Activated T-helper 1 cell treated with anti-CD3 and anti-CD28 coated beads, Interleukin-12 subunit alpha, Interleukin-12 subunit beta, Interleukin-2, Interleukin-4 antibody, amounts not matched to agents 30 ng/mL and 10 ng/mL and 1 ng/mL, durations not matched to agents 14 hours and 24 hours and 36 hours (primary cell): ENCODE measurements at regions not wholly inside any gene's neighbourhood (a gene's known extent, or its start where the extent isn't known, plus 50 kb on each side); places are given as distances from the start of the nearest gene placed in this dataset.
"Not testable (repeated sequence)": the region's sequence is repeated elsewhere in the genome, so short reads cannot be mapped to it uniquely, and the experiment has no call there.

Experiments used
- DNase-seq: peaks from one replicate; pipeline ENCODE4 v3.0.0; 2021; ENCODE audit warnings: low spot score
- H3K27ac Mint-ChIP-seq: one replicate; pipeline ENCODE4 v1.8.0; 2021; ENCODE audit warnings: mild to moderate bottlenecking, mixed read lengths
- H3K27me3 Mint-ChIP-seq: one replicate; pipeline ENCODE4 v1.8.0; 2022; ENCODE audit warnings: mild to moderate bottlenecking, moderate library complexity, mixed read lengths; ENCODE audit not compliant: insufficient read depth
- H3K36me3 Mint-ChIP-seq: one replicate; pipeline ENCODE4 v1.8.0; 2021; ENCODE audit warnings: low read depth, mixed read lengths
- H3K4me1 Mint-ChIP-seq: one replicate; pipeline ENCODE4 v1.8.0; 2021; ENCODE audit warnings: low read depth, mixed read lengths
- H3K4me3 Mint-ChIP-seq: one replicate; pipeline ENCODE4 v1.8.0; 2021; ENCODE audit warnings: mild to moderate bottlenecking, moderate library complexity, mixed read lengths
- H3K9me3 Mint-ChIP-seq: one replicate; pipeline ENCODE4 v1.8.0; 2021; ENCODE audit warnings: mixed read lengths
- intact Hi-C: fragments of 100-400 bp; cut with micrococcal nuclease; formaldehyde crosslinking; loops from one replicate; pipeline ENCODE4 v1.15.1; 2024

DNA sequence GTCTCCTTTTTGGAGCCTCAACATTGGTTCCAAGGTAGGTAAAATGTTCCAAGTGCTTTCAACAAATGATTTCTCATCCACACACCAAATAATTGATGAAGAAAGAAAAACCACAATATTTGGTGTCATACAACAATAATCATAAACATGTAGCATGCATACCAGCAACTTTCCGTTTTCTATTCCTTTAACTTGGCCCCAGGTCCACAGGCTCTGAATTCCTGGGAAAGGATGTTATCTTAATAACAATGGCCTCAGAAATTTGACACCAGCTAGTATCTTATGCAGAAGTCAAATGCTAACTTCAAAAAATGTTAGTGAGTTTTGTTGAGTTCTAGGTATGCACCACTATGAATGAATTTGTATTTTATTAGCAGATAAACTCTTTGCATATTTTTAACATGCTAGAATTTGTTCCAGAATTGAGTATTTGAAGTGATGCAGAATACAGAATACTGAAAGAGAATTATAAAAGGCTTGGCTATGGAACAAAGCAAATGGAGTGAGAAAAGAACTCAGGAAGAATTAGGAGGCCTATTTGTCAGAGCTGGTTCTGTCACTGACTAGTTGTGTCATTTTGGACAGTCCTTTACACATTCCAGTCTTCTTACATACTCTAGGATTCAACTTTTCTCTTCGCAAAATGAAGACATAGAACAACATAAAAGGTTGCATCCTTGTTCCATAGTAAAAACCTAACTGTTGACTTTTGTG lies 435.3 kb upstream of the TNC start:
- Mint-ChIP-seq H3K36me3 (no peaks in the 10 kb centered on the region), H3K9me3 (peaks cover 8% of the 10 kb centered on the region), H3K27me3 (peaks cover 3% of the 10 kb centered on the region), H3K4me1 (no peaks in the 10 kb centered on the region), H3K27ac (no peak overlapping the region), H3K4me3 (no peak overlapping the region)
- no peak for DNase-seq
- intact Hi-C loops = no loop called here

DNA sequence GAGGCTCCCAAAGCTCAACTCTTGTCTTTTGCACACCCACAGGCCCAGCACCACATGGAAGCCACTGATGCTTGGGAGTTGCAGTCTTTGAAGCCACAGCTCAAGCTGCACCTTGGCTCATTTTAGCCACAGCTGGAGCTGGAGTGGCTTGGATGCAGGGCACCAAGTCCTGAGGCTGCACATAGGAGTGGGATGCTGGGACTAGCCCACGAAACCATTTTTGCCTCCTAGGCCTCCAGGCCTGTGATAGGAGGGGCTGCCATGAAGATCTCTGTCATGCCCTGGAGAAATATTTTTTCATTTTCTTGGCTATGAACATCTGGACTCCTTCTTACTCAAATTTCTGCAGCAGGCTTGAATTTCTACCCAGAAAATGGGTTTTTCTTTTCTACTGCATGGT lies 438.5 kb upstream of the TNC start:
- H3K4me1 Mint-ChIP-seq = no peaks in the 10 kb centered on the region
- H3K27ac Mint-ChIP-seq = no peak overlapping the region
- intact Hi-C loops = no loop called here
- no peak overlapping the region for H3K4me3 Mint-ChIP-seq
- no peaks in the 10 kb centered on the region for H3K36me3 Mint-ChIP-seq
- DNase-seq = no peak
- peaks cover 3% of the 10 kb centered on the region for H3K27me3 Mint-ChIP-seq
- peaks cover 8% of the 10 kb centered on the region for H3K9me3 Mint-ChIP-seq

DNA sequence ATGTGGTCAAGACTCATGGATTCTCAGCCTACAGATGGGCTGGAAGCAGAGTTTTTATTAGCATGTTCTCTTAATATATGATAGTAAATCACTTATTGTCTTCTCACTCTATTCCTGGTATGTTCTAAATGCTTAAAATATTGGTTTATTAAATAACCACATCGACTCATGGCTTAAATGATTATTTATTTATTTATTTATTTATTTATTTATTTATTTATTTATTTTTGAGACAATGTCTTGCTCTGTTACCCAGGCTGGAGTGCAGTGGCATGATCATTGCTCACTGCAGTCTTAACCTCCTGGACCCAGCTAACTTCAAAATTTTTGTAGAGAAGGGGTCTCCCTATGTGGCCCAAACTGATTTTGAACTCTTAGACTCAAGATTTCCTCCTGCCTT lies 457.2 kb upstream of the TNC start:
- H3K4me3 Mint-ChIP-seq = no peak overlapping the region

DNA sequence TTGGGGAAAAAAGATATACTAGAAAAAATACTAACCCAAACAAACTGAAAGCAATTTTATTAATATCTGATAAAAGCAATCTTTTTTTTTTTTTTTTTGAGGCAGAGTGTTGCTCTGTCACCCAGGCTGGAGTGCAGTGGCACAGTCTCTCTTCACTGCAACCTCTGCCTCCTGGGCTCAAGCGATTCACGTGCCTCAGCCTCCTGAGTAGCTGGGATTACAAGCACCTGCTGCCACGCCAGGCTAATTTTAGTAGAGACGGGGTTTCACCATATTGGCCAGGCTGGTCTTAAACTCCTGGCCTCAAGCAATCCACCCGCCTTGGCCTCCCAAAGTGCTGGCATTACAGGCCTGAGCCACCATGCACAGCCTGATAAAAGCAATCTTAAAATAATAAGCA lies 467.5 kb upstream of the TNC start:
- DNase-seq, intact Hi-C loops, H3K4me1 Mint-ChIP-seq, H3K4me3 Mint-ChIP-seq, H3K27ac Mint-ChIP-seq, H3K36me3 Mint-ChIP-seq, H3K9me3 Mint-ChIP-seq, H3K27me3 Mint-ChIP-seq: not testable (repeated sequence)

More for the DNA sequence above, 457.2 kb upstream of the TNC start:
- Mint-ChIP-seq H3K27me3 (no peaks in the 10 kb centered on the region), H3K27ac (no peak overlapping the region), H3K36me3 (no peaks in the 10 kb centered on the region), H3K9me3 (no peaks in the 10 kb centered on the region), H3K4me1 (no peaks in the 10 kb centered on the region)
- DNase-seq = no peak
- intact Hi-C loops = no loop called here

DNA sequence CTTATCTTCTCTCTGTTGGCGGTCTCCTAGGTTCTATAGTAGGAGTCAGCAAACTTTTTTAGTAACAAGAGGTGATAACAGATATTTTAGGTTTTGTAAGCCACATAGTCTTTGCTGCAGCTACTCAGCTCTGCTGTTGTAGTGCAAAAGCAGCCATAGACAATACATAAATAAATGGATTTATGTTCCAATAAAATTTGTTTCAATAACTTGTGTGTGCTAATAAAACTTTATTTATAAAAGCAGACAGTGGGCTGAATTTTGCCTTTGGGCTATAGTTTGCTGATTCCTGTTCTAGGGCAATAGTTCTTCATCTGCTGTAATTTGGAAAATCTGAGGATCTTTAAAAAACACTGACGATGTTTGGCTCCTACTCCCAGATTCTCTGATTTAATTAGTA lies 469.4 kb upstream of the TNC start:
- Mint-ChIP-seq H3K27ac (no peak overlapping the region), H3K36me3 (no peaks in the 10 kb centered on the region), H3K4me3 (no peak overlapping the region), H3K4me1 (no peaks in the 10 kb centered on the region), H3K9me3 (no peaks in the 10 kb centered on the region), H3K27me3 (peaks cover 2% of the 10 kb centered on the region)
- no peak for DNase-seq
- intact Hi-C loops = no loop called here

DNA sequence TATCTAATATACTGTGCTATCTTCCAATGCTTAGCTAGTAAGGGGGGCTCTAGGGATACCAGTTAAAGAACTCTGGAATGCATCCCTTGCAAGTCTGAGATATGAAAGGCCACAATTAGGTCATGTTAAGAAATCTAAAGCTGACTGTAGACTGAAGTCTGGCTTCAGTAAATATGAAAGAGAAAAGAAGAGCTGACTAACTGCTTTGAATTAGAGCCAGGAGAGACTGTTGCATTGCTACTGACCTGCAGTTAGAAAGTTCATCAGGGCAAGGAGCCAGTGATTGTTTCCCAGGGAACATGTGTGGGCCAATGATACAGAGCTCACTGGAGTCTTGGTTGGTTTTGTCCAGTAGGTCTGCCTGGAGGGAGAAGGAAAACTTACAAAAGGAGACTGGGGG lies 472.1 kb upstream of the TNC start:
- Mint-ChIP-seq H3K4me1 (no peaks in the 10 kb centered on the region), H3K27me3 (peaks cover 6% of the 10 kb centered on the region), H3K36me3 (no peaks in the 10 kb centered on the region), H3K27ac (no peak overlapping the region), H3K9me3 (no peaks in the 10 kb centered on the region), H3K4me3 (no peak overlapping the region)
- intact Hi-C loops = no loop called here
- DNase-seq = no peak

DNA sequence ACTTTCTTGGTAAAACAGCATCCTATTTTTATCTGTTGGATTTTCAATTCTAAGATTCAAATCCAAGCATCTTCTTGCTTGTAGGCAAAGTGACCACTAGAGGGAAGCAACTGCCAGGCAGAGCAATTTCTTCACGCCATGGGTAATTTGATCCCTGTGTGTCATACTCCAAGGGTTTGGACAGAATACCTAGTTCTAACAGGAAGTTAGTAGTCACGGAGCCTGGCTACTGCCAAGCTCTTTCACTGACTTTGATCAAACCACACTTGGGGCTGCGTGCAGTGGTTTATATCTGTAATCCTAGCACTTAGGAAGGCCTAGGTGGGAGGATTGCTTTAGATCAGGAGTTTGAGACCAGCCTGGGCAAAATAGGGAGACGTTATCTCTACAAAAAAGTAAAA lies 473.6 kb upstream of the TNC start:
- Mint-ChIP-seq H3K27ac (no peak overlapping the region), H3K4me1 (no peaks in the 10 kb centered on the region), H3K4me3 (no peak overlapping the region), H3K36me3 (no peaks in the 10 kb centered on the region), H3K9me3 (no peaks in the 10 kb centered on the region), H3K27me3 (peaks cover 8% of the 10 kb centered on the region)
- DNase-seq = no peak
- intact Hi-C loops = no loop called here

DNA sequence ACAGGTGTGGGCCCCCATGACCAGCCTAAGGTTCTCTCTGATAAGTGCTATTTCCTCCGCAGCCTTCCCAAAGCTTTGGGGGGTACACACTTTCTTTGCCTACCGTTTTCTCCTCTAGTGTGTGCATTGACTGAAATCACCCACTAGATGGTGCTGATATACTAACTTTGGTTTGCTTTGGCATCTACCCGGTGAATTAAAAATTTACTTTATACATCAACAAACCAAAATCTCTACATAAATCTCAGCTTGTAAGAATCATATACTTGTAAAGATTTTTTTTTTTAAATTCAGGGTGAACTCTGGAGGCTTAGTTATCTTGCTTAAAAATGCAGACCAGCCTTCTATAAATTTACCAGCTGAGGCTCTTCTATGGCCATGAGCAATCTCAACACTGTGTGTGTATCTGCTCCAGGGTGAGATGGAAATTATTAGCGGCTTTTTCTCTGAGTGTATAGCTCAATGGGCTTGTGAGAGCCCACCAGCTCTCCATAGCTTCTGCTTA lies 475.7 kb upstream of the TNC start:
- intact Hi-C loops = loop anchor here (1.0 kb wide), 1 partner anchor 1068 kb away; no protein-coding TSS in a partner anchor
- H3K36me3 Mint-ChIP-seq = no peaks in the 10 kb centered on the region
- DNase-seq = no peak

DNA sequence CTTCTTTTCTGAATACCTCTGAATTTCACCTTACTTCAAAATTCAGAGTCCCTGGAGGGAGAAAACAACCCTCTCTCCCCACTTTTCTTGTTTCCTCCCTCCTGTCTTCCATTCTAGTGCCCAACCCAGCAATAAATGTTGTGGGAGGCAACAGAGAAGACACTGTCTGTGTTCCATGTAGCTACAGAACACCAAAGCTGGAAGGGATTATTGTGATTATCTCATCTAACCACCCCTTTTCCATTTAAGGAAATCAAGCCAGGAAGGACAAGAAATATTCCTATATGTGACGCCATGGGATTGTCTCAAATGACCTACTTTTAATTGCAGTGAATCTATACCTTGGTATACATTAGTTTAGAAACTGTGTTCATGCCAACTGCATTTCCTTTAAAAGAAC lies 476.6 kb upstream of the TNC start:
- H3K27me3 Mint-ChIP-seq = peaks cover 12% of the 10 kb centered on the region
- no peaks in the 10 kb centered on the region for H3K4me1 Mint-ChIP-seq
- no peak for DNase-seq
- no peak overlapping the region for H3K27ac Mint-ChIP-seq
- intact Hi-C loops = no loop called here
- no peaks in the 10 kb centered on the region for H3K9me3 Mint-ChIP-seq
- no peaks in the 10 kb centered on the region for H3K36me3 Mint-ChIP-seq
- no peak overlapping the region for H3K4me3 Mint-ChIP-seq

More for the DNA sequence above, 475.7 kb upstream of the TNC start:
- Mint-ChIP-seq H3K4me3 (no peak overlapping the region), H3K27ac (no peak overlapping the region), H3K9me3 (no peaks in the 10 kb centered on the region), H3K27me3 (peaks cover 12% of the 10 kb centered on the region), H3K4me1 (no peaks in the 10 kb centered on the region)

DNA sequence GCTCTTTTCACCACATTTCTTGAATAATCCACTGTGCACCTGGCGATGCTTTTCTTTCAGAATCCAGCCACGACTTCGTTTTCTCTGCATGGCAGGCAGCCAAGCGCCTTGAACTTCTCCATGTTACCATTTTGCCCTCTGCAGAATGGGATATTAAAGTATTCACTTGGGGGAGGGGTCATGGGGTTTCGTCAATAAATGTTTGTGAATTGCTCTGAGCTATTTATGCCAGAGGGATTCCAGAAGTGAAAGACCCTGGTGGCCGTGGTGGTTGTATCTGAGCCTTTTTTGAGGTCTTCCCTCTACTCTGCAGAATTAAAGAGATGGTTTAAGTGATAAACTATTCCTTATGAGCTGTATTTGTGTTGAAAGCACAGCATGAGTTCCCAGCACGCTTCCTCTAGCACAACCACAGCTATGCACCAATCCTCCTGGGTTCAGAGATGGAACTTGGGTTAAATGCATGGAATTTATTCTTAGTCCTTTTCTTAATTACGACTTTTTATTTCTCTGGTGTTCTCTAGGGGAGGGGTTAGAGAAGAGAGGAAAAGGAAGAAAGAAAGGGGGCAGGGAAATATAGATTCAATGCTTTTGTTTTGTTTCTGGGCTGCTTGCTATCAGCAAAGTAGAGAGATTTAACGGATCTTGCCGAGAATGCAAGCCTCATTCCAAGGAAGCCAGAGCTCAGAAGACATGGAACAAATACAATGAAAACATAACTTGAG lies 478.2 kb upstream of the TNC start:
- no peak for DNase-seq
- Mint-ChIP-seq H3K36me3 (no peaks in the 10 kb centered on the region), H3K4me1 (no peaks in the 10 kb centered on the region), H3K9me3 (no peaks in the 10 kb centered on the region), H3K27ac (no peak overlapping the region), H3K27me3 (peaks cover 12% of the 10 kb centered on the region), H3K4me3 (no peak overlapping the region)
- intact Hi-C loops = no loop called here

DNA sequence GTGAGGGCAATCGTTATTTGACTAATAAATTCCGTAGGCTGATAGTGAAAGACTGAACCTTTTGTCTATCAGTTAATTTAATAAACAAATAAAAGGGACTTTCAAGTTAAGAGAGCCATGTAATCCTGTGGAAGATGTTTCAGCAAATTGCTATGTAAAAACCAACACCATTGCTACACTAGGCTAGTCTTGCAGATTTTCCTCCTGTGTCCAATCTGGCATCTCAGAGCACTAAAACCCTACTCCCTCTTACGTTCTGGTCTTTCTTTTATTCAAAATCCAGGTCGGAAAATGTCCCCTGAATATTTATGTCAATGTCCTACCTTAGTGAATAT lies 478.8 kb upstream of the TNC start:
- Mint-ChIP-seq H3K4me3 (no peak overlapping the region), H3K9me3 (no peaks in the 10 kb centered on the region), H3K27me3 (peaks cover 12% of the 10 kb centered on the region), H3K4me1 (no peaks in the 10 kb centered on the region), H3K27ac (no peak overlapping the region), H3K36me3 (no peaks in the 10 kb centered on the region)
- intact Hi-C loops = no loop called here
- DNase-seq = no peak

DNA sequence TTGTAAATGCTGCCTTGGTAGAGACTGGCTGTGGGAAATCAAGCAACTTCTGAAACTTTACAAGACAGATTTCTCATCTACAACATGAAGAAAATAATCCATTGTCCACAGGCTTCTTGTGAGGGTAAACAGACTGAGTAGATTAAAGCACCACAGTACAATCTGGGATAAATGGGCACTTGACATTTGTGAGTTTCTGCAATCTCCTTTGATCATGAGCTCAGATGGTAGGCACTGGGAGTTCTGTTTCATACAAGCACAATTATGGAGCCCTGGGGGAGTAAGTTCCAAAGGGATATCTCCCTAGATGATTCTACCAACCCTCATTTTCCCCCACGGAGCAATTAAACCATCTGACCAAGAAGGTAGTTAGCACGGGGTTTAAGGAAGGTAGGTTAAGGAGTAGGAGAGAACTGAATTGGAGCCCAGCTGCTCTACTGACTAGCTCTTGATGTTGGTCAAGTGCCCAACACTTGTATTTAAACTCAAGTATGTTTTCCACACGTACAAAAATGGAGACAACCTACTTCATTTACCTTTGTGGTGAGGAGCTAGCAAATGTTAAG lies 479.5 kb upstream of the TNC start:
- Mint-ChIP-seq H3K27me3 (peaks cover 12% of the 10 kb centered on the region), H3K9me3 (no peaks in the 10 kb centered on the region), H3K27ac (no peak overlapping the region), H3K4me3 (no peak overlapping the region), H3K36me3 (no peaks in the 10 kb centered on the region), H3K4me1 (no peaks in the 10 kb centered on the region)
- intact Hi-C loops = no loop called here
- DNase-seq = no peak

DNA sequence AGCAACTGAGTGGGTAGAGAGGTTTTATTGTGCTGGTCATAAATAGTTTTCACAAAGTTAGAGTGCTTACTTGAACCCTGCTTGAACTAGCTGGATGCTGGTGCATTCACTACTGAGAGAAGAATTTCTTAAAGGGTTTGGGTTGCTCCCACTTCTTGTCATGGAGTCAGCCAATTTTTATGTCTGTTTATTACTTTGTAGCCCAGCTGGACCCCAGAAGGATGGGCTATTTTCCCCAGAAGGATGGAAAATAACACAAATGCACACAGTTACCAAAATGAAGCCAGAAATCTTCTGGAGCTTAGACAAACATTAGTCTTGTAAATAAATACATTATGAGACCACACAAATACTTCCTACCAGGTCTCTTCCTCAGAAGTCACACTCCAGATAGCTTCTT lies 480.8 kb upstream of the TNC start:
- H3K4me3 Mint-ChIP-seq = no peak overlapping the region
- no peaks in the 10 kb centered on the region for H3K9me3 Mint-ChIP-seq
- H3K27ac Mint-ChIP-seq = no peak overlapping the region
- no peaks in the 10 kb centered on the region for H3K36me3 Mint-ChIP-seq
- intact Hi-C loops = no loop called here
- H3K4me1 Mint-ChIP-seq = no peaks in the 10 kb centered on the region
- no peak for DNase-seq
- peaks cover 12% of the 10 kb centered on the region for H3K27me3 Mint-ChIP-seq
